GM21737 (cell line): ENCODE measurements at regions not wholly inside any gene's neighbourhood (a gene's known extent, or its start where the extent isn't known, plus 50 kb on each side); places are given as distances from the start of the nearest gene placed in this dataset.

Experiments
- ATAC-seq: cut with Tn5 transposase; IDR thresholded peaks from one replicate; pipeline ENCODE4 v1.9.1; 2021; ENCODE audit warnings: mild to moderate bottlenecking, moderate library complexity; ENCODE audit not compliant: unreplicated experiment

DNA sequence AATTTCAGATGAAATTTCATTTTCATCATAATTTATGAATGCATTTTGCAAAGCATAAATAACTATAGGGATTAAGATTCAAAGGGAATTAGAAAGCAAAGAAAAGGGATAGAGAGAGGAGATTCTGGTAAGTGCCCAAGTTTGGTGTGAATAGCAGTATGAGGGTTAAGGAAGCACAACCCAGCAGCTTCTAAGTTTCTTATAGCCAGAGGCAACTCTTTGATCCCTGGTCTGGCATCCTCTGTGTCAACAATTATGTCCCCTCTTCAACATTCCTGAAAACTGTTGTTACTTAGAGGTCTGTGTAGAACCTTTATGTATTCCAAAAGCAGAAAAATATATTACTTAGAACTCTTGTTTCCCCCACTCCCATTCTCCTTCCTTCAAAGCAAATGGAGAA lies 171.6 kb upstream of the SATB2 start:
- ATAC-seq, result no peak

DNA sequence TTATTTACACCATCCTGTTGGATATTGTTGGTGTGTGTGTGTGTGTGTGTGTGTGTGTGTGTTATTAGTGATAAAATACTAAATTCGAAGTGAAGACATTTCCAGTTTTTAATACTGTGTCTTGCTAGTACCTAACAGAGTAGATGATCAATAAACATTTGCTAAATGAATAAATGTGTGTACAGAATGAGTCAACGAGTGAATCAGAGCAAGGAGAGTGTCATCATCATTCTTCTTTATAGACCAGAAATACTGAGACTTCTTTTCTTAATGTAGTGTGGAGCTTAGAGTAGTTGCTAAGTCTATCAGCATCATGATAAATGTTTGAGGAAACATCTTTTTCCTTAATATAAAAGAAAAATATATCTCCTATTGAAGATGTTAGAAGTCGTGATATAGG lies 169.7 kb upstream of the SATB2 start:
- no peak for ATAC-seq

DNA sequence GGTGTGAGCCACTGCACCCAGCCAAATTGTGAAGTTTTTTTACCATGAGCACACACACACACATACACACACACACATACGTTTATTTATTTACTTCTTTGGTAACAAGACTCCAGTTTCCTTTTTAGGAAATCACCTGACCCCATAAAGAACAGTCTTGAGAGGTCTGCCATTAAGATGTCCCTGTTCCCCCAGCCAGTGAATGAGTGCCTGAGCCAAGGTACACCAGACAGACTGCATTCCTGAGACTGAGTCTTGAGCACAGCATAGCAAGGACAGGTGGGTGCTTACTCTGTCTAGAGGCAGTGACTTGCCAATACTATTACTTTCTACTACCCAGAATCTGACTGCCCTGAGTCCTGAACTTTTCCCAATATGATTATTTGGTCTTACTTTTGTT lies 167.2 kb upstream of the SATB2 start:
- no peak for ATAC-seq

DNA sequence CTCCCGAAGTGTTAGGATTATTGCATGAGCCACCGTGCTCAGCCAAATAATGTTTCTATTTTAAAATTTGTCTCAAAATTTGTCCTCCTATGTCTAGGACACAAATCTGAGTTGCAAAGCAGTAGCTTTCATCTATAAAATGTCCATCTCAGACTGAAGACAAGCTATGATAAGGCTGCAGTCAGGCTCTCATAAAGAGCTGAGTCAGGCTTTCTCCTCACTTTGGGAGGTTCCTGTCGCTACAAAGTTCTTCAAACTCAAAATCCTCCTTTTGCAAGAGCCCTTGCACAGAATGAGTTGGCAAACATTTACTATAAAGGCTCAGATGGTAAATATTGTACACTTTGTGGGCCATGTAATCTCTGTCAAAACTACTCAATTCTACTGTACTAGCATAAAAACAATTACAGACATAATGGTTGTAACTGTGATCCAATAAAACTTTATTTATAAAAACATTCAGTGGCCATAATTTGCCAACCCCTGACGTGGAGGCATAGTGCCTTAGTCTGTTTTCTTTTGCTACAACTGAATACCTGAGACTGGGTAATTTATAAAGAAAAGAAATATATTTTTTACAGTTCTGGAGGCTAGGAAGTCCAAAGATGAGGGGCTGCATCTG lies 154.9 kb upstream of the SATB2 start:
- no peak for ATAC-seq

DNA sequence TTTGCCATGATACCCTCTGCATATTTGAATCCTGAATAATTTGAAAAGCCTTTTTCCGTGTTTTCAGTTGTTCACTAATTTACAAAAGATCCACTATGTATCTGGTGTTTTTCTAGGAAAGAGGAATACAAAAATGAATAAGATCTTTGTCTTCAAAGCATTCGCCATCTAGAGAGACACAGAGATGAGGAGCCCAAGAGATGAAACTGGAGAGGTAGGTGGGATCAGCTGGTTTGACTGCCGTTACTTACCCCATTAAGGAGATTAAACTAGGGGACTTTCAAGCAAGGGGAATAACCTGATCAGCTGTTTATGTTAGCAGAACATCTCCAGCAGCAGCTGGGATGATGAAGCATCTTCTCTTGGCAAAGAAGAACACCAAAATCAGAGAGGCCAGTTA lies 150.2 kb upstream of the SATB2 start:
- no peak for ATAC-seq

DNA sequence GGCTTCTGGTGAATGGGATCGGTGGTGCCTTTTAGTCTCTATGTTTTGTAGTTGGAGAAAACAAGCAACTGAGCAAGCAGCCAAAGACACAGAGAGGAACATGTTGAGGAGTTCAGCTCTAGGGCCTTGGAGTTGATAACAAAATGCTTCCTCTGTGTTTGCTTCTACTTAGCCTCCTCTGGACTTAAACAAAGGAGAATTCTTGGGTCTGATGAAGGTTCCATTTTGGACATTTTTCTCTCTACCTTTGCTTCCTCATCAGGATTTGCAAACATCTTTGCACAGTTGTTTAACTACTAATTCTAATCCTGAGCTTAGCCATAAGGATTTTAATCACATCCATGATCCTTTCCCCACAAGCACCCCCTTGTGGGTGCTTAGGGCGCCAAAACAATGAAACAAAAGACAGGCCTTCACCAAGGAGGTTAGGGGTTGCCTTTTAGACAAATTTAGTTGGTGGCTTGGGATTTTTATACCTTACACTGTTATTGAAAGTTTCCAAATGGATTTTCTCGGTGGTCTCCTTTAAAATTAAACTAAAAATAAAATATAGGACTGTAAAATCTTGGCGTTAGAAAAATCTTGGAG lies 148.5 kb upstream of the SATB2 start:
- ATAC-seq, result no peak

DNA sequence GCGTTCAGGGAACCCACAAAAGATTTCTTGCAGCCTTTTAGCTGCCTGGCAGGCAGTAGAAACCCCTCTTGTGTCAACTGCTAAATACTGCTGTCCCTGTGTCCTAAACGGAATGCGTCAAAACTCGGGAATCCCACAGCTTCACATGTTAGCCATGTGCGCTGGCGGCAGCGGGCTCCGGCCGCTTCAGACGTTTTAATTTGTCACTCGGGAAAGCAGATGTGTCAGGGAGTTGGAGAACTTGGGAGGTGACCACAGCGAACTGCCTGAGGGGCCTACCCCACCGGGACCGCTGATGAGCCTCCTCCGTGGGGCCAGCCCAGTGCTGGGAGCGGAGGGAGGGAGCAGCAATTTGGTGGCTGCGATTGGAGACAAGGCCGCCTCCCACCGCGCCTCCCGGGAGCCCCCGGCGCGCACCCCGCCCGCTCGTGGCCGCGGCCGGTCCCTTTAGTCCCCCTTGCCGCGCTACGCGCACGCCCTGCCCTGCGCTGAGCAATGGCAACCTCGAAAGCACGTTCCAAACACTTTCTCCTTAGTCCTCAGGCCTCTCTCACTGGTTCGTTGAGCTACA lies 146.1 kb upstream of the SATB2 start:
- no peak for ATAC-seq

DNA sequence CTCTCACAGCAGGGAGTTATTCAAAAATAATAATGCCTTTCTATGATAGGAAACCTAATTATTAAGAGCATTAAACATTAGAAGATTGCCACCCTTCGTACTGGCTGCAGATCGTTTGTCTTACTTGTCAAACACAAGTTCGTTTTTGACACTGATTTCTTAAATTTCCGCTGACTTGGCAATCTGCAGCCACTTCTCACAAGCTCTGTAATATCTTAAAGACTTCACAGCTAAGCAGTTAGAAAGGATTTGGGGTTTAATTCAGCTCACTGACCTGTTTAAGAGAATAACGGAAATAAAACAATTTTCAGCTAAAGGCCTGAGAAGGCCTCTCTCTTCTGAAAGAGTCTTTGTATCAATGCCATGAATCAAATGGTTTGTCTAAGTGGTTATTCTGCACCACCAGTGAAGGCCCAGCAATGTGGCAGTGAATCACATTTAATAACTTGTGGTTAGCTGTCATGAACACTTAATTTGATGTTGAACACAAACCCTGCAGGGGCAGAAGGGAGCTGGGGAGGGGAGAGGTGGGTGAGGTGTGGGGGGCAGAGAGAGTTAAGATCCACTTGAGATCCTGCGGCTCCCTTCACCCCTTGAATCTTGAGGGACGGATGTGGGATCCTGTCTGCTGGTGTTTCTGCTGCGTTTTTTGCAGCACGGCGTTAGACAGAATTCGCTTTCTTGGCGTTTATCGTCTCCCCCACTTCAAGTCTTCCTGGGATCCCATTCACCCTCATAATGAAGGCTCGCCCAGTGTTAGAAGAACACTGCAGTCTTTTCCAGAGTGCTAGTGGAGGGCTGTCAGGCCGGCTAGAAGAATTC lies 145.4 kb upstream of the SATB2 start:
- no peak for ATAC-seq

DNA sequence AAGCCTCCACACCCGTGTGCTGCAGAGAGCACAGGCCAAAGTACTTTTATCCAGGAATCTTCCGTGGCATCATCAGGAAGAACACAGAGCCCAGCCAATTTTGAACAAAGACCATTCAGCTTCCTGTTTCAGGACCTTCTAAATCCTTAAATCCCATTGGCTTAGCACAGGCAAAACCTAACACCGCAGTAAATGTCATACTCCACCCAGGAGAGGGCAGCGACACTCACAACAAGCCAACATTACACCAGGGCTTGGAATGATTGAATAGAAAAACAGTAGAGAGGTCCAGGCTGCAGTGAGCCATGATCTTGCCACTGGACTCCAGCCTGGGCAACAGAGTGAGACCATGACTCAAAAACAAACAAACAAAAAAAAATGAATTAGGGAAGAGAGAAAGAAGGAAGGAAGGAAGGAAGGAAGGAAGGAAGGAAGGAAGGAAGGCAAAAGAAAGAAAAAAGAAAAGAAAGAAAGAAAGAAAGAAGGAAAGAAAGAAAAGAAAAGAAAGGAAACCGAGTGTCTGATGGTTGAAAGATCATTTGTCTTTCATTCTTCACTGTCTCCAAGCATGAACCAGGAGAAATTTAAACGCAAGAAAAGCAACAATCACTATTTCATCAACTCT lies 144.6 kb upstream of the SATB2 start:
- ATAC-seq, result no peak

DNA sequence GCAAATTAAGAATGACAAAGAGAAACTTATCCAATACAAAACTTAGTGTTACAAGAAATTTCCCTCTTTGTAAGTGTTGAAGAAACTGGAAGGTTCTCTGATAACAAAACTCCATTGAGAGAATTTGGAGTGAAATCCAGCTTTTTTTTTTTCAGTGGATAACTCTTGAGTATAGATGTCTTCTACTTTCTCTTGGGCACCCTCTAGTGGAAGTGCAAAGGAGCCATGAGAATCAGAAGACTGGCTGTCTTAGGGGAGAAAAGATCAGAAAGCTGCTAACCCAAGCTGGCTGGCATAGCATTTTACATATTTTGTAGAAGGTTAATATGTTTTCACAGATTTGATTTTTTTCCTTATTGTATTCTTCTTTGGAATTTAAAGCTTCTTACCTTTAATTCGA lies 138.8 kb upstream of the SATB2 start:
- ATAC-seq, result no peak

DNA sequence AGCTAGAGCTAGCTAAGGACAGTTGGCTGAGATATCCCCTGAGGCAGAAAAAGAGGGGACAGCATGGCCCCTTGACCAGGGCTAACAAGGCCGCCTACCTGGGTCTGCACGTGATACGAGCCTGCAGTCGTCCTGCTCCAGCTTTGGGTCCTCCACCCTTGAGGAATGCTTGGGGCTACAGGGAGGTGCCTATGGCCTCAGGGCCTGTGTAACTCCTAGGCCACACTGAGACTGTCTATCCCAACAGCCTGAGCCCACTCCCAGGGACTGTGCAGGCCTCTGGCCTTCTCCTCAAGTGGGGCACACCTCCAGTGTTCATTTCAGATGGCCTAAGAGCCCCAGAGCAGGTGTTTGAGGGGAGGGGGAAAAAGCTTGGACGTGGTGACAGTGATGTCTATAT lies 136.7 kb upstream of the SATB2 start:
- no peak for ATAC-seq

DNA sequence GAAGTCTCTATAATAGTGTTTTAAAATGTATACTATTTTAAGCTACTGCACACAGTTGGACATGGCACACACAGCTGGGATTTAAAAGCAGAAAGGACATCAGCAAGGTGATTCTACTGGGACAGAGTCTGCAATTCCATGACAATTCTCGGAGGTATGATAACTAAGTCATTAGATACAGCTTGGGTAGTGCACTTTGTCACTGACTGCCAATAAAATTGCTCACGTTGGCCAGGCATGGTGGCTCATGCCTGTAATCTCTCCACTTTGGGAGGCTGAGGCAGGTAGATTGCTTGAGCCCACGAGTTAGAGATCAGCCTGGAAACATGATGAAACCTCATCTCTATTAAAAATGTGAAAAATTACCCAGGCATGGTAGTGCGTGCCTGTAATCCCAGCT lies 134.1 kb upstream of the SATB2 start:
- no peak for ATAC-seq

DNA sequence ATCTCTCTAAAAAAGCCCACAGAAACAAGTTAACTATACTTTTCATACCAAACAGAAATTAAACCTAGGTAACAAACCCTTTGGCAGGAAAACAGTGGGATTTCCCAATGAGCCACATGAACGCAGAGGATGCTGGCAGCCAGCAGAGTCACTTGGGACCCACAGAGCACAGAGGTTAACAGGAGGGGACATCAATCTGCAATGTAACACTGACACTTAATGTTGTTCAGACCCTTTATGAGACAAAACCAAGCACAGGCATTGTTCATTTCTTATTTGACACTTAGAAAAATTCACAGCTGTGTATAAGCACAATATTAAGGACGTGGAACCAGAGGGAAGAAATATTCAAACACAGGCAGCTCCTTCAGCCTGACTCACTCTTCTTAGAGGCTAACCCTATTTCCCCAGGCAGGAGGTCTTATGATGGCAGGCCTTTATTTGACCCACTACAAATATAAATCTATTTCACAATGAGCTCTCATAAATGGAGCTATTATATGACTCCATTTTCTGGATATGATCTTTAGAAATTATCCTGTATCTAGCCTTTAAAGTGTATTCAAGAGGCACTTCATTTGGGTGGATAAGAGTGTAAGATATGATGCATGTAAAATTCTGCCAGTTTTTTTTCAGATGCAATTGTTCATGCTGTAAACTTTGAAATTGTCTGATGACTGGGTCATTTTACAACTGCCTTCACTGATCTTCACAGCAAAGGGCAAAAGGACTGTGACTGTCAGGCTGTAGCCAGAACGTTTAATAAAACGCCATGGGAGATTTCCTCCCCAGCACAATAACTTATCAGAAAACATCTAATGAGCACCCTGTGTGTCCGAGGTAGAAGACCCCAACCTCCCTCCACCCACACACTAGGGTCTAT lies 132.8 kb upstream of the SATB2 start:
- ATAC-seq, result no peak

DNA sequence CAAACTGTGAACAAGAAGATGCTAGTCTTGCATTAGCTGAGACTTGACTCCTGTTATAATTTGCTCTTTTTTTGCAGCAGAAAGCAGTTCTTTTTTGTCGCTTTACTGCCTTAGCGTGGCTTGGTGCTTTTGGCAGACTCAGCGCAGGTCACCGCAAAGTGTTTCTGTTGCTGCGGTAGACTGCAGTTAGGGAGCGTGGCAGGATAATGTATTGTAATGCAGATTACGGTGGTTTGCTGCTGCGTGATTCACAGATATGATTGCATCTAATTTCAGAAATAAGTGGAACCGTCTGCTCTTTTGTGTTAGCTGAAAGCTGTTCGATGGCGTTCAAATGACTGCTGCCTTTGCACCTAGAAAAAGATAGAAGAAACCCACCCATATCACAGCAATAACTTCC lies 131.6 kb upstream of the SATB2 start:
- no peak for ATAC-seq

DNA sequence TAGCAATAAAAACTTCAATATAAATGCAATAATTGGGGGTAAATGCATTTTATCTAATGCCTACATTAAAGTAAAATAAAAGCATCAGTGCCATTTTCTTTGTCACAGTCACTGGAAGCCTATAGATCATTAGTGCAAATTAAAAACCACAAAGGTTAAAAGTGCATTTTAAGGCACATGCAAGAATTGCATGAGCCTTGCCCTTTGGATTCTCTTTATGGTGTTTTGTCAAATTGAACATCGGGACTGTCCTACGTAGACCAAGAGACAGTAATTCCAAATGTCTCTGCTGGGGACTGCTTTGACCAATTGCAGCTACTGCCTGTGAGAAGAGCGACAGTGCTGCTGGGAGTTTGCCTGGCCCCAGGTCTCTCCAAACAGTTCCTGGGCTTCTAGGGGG lies 130.3 kb upstream of the SATB2 start:
- ATAC-seq, result no peak

DNA sequence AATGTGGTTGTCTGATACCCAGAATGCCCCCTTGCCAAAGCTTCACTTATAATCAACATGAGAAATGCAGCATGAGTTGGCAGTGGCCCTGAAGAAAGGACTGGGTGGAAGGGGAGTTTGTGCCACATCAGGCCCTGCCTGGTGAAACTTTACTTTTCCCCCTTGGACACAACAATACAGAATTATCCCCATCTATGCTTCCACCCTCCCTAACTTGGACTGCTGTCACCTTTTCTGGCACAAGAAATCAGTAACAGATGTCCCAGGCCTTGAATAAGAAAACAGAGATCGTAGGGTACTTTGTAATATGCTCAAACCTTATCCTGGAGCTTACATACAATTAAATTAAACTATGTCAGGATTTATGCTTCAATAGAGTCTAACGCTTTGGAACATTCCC lies 128.9 kb upstream of the SATB2 start:
- ATAC-seq, result no peak

DNA sequence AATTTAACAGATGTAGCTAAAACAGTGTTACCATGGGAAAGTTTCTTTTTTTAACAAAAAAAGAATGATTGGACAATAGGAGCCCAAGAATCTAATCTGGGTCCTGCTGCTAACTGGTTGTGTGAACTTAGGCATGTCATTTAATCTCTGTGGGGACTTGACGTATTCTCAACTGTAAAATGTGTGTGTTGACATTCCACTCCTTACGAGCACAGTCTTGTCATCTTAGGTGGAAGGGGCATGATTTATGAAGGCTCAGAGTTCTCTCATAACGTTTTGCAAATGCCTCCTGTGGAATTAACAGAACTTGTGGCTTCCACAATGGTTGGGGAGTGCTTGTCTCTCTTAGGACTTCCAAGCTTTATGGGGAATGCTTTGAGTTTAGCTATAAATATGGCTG lies 125.9 kb upstream of the SATB2 start:
- no peak for ATAC-seq

DNA sequence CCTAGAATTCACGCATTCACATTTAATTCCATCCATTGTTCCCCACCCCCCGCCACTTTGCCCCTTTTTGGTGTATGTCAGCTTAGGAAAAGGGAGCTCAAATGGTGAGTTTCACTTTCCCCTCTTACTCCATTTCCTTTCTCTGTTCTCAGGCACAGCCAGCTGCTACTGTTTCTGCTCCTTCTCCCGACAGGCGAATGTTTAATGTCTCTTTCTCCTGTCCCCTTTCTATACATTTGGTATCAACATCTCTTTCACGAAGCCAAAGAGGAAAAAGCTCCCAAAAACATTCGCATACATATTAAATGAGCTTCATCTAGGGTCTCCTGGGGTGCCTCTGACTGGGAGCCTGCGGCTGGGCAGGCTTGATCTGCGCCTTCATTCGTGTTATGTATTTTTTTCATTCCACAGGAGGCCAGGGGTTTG lies 124.2 kb upstream of the SATB2 start:
- no peak for ATAC-seq

DNA sequence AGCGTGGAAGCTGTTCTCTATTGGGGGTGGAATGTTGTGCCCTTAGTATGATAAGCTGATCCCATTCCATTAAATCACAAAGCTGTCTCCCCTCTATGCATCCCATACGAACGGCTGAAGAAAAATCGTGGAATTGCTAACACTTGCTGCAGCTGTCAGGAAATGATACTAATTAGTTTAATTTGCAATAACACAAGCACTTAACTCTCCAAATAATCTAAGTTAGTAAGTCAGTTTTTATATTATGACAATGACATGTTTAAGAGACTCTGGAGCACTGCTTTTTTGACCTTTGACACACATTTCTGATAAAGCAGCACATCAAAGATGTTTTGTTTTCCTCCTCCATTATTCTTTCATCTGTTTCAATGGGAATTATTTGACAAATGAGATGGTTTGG lies 123.7 kb upstream of the SATB2 start:
- ATAC-seq, result no peak

DNA sequence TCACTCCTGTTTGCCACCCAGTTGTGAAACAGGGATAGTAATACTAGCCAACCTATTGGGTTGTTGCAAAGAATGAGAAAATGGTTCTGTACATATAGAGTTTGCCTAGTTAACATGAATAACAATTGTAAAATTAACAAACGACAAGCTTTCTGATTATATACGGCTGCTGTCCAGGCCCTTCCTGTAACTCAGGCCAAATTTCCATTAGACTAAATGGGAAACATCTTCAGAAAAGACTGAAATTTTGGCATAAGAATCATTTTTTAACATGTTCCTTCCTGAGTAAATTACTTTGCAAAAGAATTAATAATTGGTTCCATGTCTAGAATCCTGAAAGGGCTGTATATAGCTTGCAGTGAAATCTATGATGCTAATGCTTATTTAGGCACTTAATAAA lies 117.7 kb upstream of the SATB2 start:
- ATAC-seq, result no peak

DNA sequence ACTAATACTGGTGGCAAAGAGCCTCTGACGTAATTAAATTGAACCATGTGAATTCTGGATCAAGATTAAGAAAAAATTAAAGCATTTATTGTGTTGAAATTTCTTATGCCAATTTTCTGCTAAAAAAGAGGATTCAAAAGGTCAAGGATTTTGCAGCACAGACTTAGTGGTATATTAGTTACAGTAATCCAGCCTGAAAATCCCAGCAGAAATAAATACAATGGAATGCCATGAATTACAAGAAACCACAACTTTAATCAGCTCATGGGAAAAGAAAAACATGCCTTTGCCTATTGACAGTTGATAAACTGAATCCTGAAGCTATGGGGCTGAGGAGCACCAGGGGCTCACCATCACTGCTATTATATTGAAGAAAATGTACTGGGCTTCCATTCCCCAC lies 114.8 kb upstream of the SATB2 start:
- ATAC-seq, result no peak
